Heart left ventricle (tissue), 16 donors: ENCODE measurements at regions not wholly inside any gene's neighbourhood (a gene's known extent, or its start where the extent isn't known, plus 50 kb on each side); places are given as distances from the start of the nearest gene placed in this dataset.

Experiments
- ATAC-seq, 4 donors: fragments of 200-7000 bp; cut with Tn5 transposase; one replicate each; pipeline ENCODE4 v1.9.1; 2020 to 2022; ENCODE audit warnings: moderate library complexity in 4 of 4, mild to moderate bottlenecking in 3 of 4, moderate number of reproducible peaks in 1 of 4
- DNase-seq, 5 donors: peaks; one replicate each; pipeline ENCODE4 v3.0.0-alpha.2; 2020
- H3K27ac ChIP-seq, 12 donors: fragments of 200-600 bp; sonication (generic) in 4 of 12; one replicate each; pipeline versions ENCODE4 v1.5.0 to v1.8.0; 2016 to 2022; ENCODE audit warnings: mild to moderate bottlenecking in 2 of 12
- H3K27me3 ChIP-seq, 9 donors: fragments of 200-600 bp; sonication (generic) in 2 of 9; one replicate each; pipeline versions ENCODE4 v1.5.1 to v1.8.0; 2016 to 2022; ENCODE audit warnings: mild to moderate bottlenecking in 3 of 9
- H3K36me3 ChIP-seq, 9 donors: fragments of 200-600 bp; sonication (generic) in 2 of 9; one replicate each; pipeline versions ENCODE4 v1.5.0 to v1.8.0; 2018 to 2022; ENCODE audit warnings: mild to moderate bottlenecking in 2 of 9
- H3K4me1 ChIP-seq, 12 donors: fragments of 200-600 bp; sonication (generic) in 4 of 12; one replicate each; pipeline versions ENCODE4 v1.5.0 to v1.8.0; 2016 to 2022; ENCODE audit warnings: mild to moderate bottlenecking in 3 of 12
- H3K4me3 ChIP-seq, 12 donors: fragments of 200-600 bp; sonication (generic) in 4 of 12; one replicate each; pipeline versions ENCODE4 v1.5.0 to v1.8.0; 2017 to 2022; ENCODE audit warnings: mild to moderate bottlenecking in 9 of 12, moderate library complexity in 4 of 12
- H3K9me3 ChIP-seq, 12 donors: fragments of 200-600 bp; sonication (generic) in 4 of 12; one replicate each; pipeline versions ENCODE4 v1.5.0 to v1.8.0; 2016 to 2022; ENCODE audit warnings: mild to moderate bottlenecking in 1 of 12
- POLR2A ChIP-seq, 2 donors: fragments of 450-650 bp; IDR thresholded peaks; one replicate each; pipeline ENCODE4 v1.6.1; 2017; ENCODE audit warnings: antibody characterized with exemption in 2 of 2, mild to moderate bottlenecking in 2 of 2, moderate library complexity in 2 of 2
- WGBS, 4 donors: extraction: QIAGEN DNeasy Blood & Tissue Kit in 2 of 4; methylation state at CpG; one replicate each; pipeline versions ENCODE4 v1.1.5 to v1.1.7; 2013 to 2018; 5-methylcytosine and 5-hydroxymethylcytosine counted together
- intact Hi-C, 10 donors: fragments of 100-400 bp; cut with DNase I; formaldehyde crosslinking; loops; one replicate each; pipeline versions ENCODE4 v1.11.1 to v1.14.2; 2022
- TF ChIP-seq, protein P1 (sequence below), 12 donors: fragments of 200-600 bp; sonication (generic) in 4 of 12; IDR thresholded peaks; one replicate each; pipeline versions ENCODE4 v1.5.0 to v1.8.0; 2018 to 2022; ENCODE audit warnings: antibody characterized with exemption in 12 of 12, mild to moderate bottlenecking in 5 of 12
- donor health status: ischemic (EF 13 %, LVEDD 7.1; RV severe dilation, severe dysfunction).
- donor health status: healthy with polysubstance abuse.
- donor health status: DM: no; HTN: yes; CAD: no.
- donor health status: DM: no; HTN: no; CAD: no.
- donor health status: ischemic (EF 25% LVEDD 6.9; RV normal size, moderate dysfunction).
- donor health status: ischemic (EF 25% LVEDD 5.7; RV mildly dilated, moderate dysfunction).
- donor health status: healthy.
- donor health status: DM: yes; HTN: yes; CAD: no.
- donor health status: ischemic (EF 35%, LVEDD 5.7; RV mildly dilated, moderate dysfunction).
- donor health status: nonischemic (EF 11% LVEDD 7.7; RV severe dilation, severe dysfunction).
- donor health status: DM: yes; HTN: yes; CAD: no.
- donor health status: PGD.
- donor health status: ischemic (EF 29% LVEDD 5.4; RV normal size, mild dysfunction).
- donor health status: nonischemic (EF 23%, LVEDD 6.1; RV moderate dilation, normal function).

DNA sequence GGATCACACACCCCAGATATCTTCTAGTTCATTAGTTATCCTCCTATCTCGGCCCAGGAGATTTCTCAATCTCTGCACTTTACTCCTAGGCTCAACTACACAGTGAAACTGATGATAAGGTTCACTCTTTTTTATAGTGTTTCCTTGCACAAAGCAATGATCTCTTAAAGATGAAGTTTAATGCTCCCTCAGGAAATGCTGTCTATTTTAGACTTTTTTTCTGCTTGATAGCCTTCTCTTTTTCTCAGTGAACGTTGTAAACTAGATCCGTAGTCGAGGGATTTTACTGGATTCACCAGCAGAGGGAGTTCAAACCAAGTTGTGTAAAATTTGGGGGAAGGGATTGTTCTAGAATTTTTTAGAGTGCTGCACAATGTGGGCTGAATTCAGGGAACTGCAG is 269.6 kb downstream of the GBA3 start:
- intact Hi-C loops = no loop called here
- Histone ChIP-seq H3K4me3 (no peak overlapping the region), H3K27ac (no peak overlapping the region), H3K9me3 (peaks cover 0 to 8% (median 0%) of the 10 kb centered on the region in 12 donors), H3K27me3 (no peaks in the 10 kb centered on the region), H3K4me1 (peaks cover 0 to 4% (median 0%) of the 10 kb centered on the region in 12 donors), H3K36me3 (no peaks in the 10 kb centered on the region)
- DNase-seq (no peak), ATAC-seq (no peak)
- 24 to 38% (median 27%) methylated on average over 4 of the region's 4 CpGs for WGBS, 4 donors
- TF ChIP-seq, protein P1, sequence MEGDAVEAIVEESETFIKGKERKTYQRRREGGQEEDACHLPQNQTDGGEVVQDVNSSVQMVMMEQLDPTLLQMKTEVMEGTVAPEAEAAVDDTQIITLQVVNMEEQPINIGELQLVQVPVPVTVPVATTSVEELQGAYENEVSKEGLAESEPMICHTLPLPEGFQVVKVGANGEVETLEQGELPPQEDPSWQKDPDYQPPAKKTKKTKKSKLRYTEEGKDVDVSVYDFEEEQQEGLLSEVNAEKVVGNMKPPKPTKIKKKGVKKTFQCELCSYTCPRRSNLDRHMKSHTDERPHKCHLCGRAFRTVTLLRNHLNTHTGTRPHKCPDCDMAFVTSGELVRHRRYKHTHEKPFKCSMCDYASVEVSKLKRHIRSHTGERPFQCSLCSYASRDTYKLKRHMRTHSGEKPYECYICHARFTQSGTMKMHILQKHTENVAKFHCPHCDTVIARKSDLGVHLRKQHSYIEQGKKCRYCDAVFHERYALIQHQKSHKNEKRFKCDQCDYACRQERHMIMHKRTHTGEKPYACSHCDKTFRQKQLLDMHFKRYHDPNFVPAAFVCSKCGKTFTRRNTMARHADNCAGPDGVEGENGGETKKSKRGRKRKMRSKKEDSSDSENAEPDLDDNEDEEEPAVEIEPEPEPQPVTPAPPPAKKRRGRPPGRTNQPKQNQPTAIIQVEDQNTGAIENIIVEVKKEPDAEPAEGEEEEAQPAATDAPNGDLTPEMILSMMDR (IDR thresholded peaks at IDR 0.05) = peak in 6 of 12 donors; percentile 20 to 52 (median 38)
- no peak for TF ChIP-seq POLR2A (IDR thresholded peaks at IDR 0.05)

GRCh38 chr4:22959483-22959882 is 266.7 kb downstream of the GBA3 start:
- Histone ChIP-seq H3K4me3 (no peak overlapping the region), H3K4me1 (peaks cover 0 to 4% (median 0%) of the 10 kb centered on the region in 12 donors), H3K36me3 (no peaks in the 10 kb centered on the region), H3K27me3 (no peaks in the 10 kb centered on the region), H3K9me3 (peaks cover 0 to 8% (median 0%) of the 10 kb centered on the region in 12 donors), H3K27ac (no peak overlapping the region)
- intact Hi-C loops = no loop called here
- TF ChIP-seq, protein P1 (IDR thresholded peaks at IDR 0.05) = no peak
- no peak for TF ChIP-seq POLR2A (IDR thresholded peaks at IDR 0.05)
- no peak for ATAC-seq
- DNase-seq = no peak
- WGBS, 4 donors = 57 to 85% (median 68%) methylated on average over 3 of the region's 3 CpGs

DNA sequence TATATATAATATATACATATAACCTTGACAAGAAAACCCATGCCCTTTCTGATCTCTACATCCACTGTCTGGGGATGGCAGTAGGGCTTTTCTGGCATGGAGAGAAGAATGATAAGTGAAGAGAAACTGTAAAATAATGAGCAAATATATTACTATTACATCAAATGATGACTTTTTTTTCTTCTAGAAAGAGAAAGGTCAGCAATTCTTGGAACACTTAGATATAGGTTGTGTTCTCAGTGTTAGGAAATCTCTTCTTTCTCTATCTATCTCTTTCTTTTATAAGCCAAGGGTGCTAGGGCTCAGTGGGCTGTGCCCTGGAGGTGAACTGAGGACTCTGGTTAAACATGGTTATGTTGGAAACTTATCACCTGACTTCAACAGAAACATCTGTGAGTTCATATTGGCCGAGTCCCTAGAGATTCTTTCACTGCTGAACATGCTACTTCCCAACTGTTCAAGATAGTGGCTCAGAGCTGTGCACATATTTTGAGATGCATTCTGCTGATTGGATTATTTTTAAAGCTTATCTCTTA is 265.1 kb downstream of the GBA3 start:
- Histone ChIP-seq H3K27ac (no peak overlapping the region), H3K36me3 (no peaks in the 10 kb centered on the region), H3K27me3 (no peaks in the 10 kb centered on the region), H3K9me3 (no peaks in the 10 kb centered on the region), H3K4me1 (peaks cover 0 to 4% (median 0%) of the 10 kb centered on the region in 12 donors), H3K4me3 (no peak overlapping the region)
- ATAC-seq (no peak), DNase-seq (no peak)
- 20 to 41% (median 28%) methylated on average over 1 of the region's 1 CpG for WGBS, 4 donors
- intact Hi-C loops = no loop called here
- TF ChIP-seq, protein P1 (IDR thresholded peaks at IDR 0.05) = no peak
- no peak for TF ChIP-seq POLR2A (IDR thresholded peaks at IDR 0.05)

- Histone ChIP-seq H3K27me3 (no peaks in the 10 kb centered on the region), H3K4me1 (no peaks in the 10 kb centered on the region), H3K9me3 (no peaks in the 10 kb centered on the region), H3K36me3 (no peaks in the 10 kb centered on the region), H3K4me3 (no peak overlapping the region), H3K27ac (no peak overlapping the region)
- DNase-seq = no peak
- no peak for ATAC-seq
- intact Hi-C loops = no loop called here
- no peak for TF ChIP-seq POLR2A (IDR thresholded peaks at IDR 0.05)
- TF ChIP-seq, protein P1 (IDR thresholded peaks at IDR 0.05) = no peak
- WGBS, 4 donors = 81 to 86% (median 84%) methylated on average over 6 of the region's 6 CpGs
Observed at GRCh38 chr4:22949161-22949855, 256.6 kb downstream of the GBA3 start.
